ENCODE measurements at regions not wholly inside any gene's neighbourhood (a gene's known extent, or its start where the extent isn't known, plus 50 kb on each side); places are given as distances from the start of the nearest gene placed in this dataset.

GRCh38 chr1:229972600-229973296 is 94.3 kb upstream of the GALNT2 start:
- H3K9me3 ChIP-seq (ENCODE audit: control insufficient read depth in 2 of 2, insufficient read depth in 1 of 2, low read depth in 1 of 2, low read length in 1 of 2): peaks cover 0 to 3% of the 10 kb centered on the region in 2 donors
- no peaks in the 10 kb centered on the region for H3K4me1 ChIP-seq (ENCODE audit: control insufficient read depth in 2 of 2, insufficient read depth in 2 of 2, low read length in 1 of 2)
- H3K27me3 ChIP-seq (ENCODE audit: control insufficient read depth in 1 of 2, insufficient read depth in 2 of 2, low read length in 2 of 2): no peaks in the 10 kb centered on the region
- no peak overlapping the region for H3K27ac ChIP-seq (ENCODE audit: low read depth in 2 of 2, low read length in 1 of 2)
- no peak overlapping the region for H3K4me3 ChIP-seq (ENCODE audit: low read depth in 1 of 2, low read length in 2 of 2)
- no peaks in the 10 kb centered on the region for H3K36me3 ChIP-seq (ENCODE audit: control insufficient read depth in 2 of 2, insufficient read depth in 2 of 2, low read length in 1 of 2)
- WGBS, 2 donors: 78 to 88% methylated on average over 9 of the region's 9 CpGs

- WGBS, 2 donors: 87% methylated on average over 4 of the region's 4 CpGs
Observed at GRCh38 chr1:229973297-229973612, 93.8 kb upstream of the GALNT2 start.

GRCh38 chr1:229975047-229975446 is 92.0 kb upstream of the GALNT2 start:
- WGBS, 2 donors: 91 to 93% methylated on average over 4 of the region's 4 CpGs
- Histone ChIP-seq H3K9me3 (ENCODE audit: control insufficient read depth in 2 of 2, insufficient read depth in 1 of 2, low read depth in 1 of 2, low read length in 1 of 2) (peaks cover 0 to 3% of the 10 kb centered on the region in 2 donors), H3K4me1 (ENCODE audit: control insufficient read depth in 2 of 2, insufficient read depth in 2 of 2, low read length in 1 of 2) (no peaks in the 10 kb centered on the region), H3K36me3 (ENCODE audit: control insufficient read depth in 2 of 2, insufficient read depth in 2 of 2, low read length in 1 of 2) (no peaks in the 10 kb centered on the region), H3K4me3 (ENCODE audit: low read depth in 1 of 2, low read length in 2 of 2) (no peak overlapping the region), H3K27me3 (ENCODE audit: control insufficient read depth in 1 of 2, insufficient read depth in 2 of 2, low read length in 2 of 2) (no peaks in the 10 kb centered on the region), H3K27ac (ENCODE audit: low read depth in 2 of 2, low read length in 1 of 2) (no peak overlapping the region)

More at GRCh38 chr1:229973297-229973612, 93.8 kb upstream of the GALNT2 start:
- Histone ChIP-seq H3K4me1 (ENCODE audit: control insufficient read depth in 2 of 2, insufficient read depth in 2 of 2, low read length in 1 of 2) (no peaks in the 10 kb centered on the region), H3K36me3 (ENCODE audit: control insufficient read depth in 2 of 2, insufficient read depth in 2 of 2, low read length in 1 of 2) (no peaks in the 10 kb centered on the region), H3K4me3 (ENCODE audit: low read depth in 1 of 2, low read length in 2 of 2) (no peak overlapping the region), H3K27ac (ENCODE audit: low read depth in 2 of 2, low read length in 1 of 2) (no peak overlapping the region), H3K27me3 (ENCODE audit: control insufficient read depth in 1 of 2, insufficient read depth in 2 of 2, low read length in 2 of 2) (no peaks in the 10 kb centered on the region), H3K9me3 (ENCODE audit: control insufficient read depth in 2 of 2, insufficient read depth in 1 of 2, low read depth in 1 of 2, low read length in 1 of 2) (peaks cover 0 to 3% of the 10 kb centered on the region in 2 donors)

- Histone ChIP-seq H3K27me3 (ENCODE audit: control insufficient read depth in 1 of 2, insufficient read depth in 2 of 2, low read length in 2 of 2) (no peaks in the 10 kb centered on the region), H3K27ac (ENCODE audit: low read depth in 2 of 2, low read length in 1 of 2) (no peak overlapping the region), H3K4me3 (ENCODE audit: low read depth in 1 of 2, low read length in 2 of 2) (no peak overlapping the region), H3K36me3 (ENCODE audit: control insufficient read depth in 2 of 2, insufficient read depth in 2 of 2, low read length in 1 of 2) (no peaks in the 10 kb centered on the region), H3K4me1 (ENCODE audit: control insufficient read depth in 2 of 2, insufficient read depth in 2 of 2, low read length in 1 of 2) (no peaks in the 10 kb centered on the region), H3K9me3 (ENCODE audit: control insufficient read depth in 2 of 2, insufficient read depth in 1 of 2, low read depth in 1 of 2, low read length in 1 of 2) (peaks cover 0 to 3% of the 10 kb centered on the region in 2 donors)
- WGBS, 2 donors: 34 to 35% methylated on average over 2 of the region's 2 CpGs
Observed at GRCh38 chr1:229980009-229980408, 87.0 kb upstream of the GALNT2 start.

GRCh38 chr1:229981736-229982135 is 85.3 kb upstream of the GALNT2 start:
- H3K36me3 ChIP-seq (ENCODE audit: control insufficient read depth in 2 of 2, insufficient read depth in 2 of 2, low read length in 1 of 2): no peaks in the 10 kb centered on the region
- no peaks in the 10 kb centered on the region for H3K4me1 ChIP-seq (ENCODE audit: control insufficient read depth in 2 of 2, insufficient read depth in 2 of 2, low read length in 1 of 2)
- H3K27me3 ChIP-seq (ENCODE audit: control insufficient read depth in 1 of 2, insufficient read depth in 2 of 2, low read length in 2 of 2): no peaks in the 10 kb centered on the region
- H3K27ac ChIP-seq (ENCODE audit: low read depth in 2 of 2, low read length in 1 of 2): no peak overlapping the region
- no peaks in the 10 kb centered on the region for H3K9me3 ChIP-seq (ENCODE audit: control insufficient read depth in 2 of 2, insufficient read depth in 1 of 2, low read depth in 1 of 2, low read length in 1 of 2)
- H3K4me3 ChIP-seq (ENCODE audit: low read depth in 1 of 2, low read length in 2 of 2): no peak overlapping the region
- 86 to 92% methylated on average over 3 of the region's 3 CpGs for WGBS, 2 donors

- H3K27ac ChIP-seq (ENCODE audit: low read depth in 2 of 2, low read length in 1 of 2): no peak overlapping the region
- no peaks in the 10 kb centered on the region for H3K27me3 ChIP-seq (ENCODE audit: control insufficient read depth in 1 of 2, insufficient read depth in 2 of 2, low read length in 2 of 2)
- no peaks in the 10 kb centered on the region for H3K36me3 ChIP-seq (ENCODE audit: control insufficient read depth in 2 of 2, insufficient read depth in 2 of 2, low read length in 1 of 2)
- no peak overlapping the region for H3K4me3 ChIP-seq (ENCODE audit: low read depth in 1 of 2, low read length in 2 of 2)
- no peaks in the 10 kb centered on the region for H3K9me3 ChIP-seq (ENCODE audit: control insufficient read depth in 2 of 2, insufficient read depth in 1 of 2, low read depth in 1 of 2, low read length in 1 of 2)
- H3K4me1 ChIP-seq (ENCODE audit: control insufficient read depth in 2 of 2, insufficient read depth in 2 of 2, low read length in 1 of 2): no peaks in the 10 kb centered on the region
- 86 to 88% methylated on average over 9 of the region's 9 CpGs for WGBS, 2 donors
Observed at GRCh38 chr1:229984310-229984991, 82.6 kb upstream of the GALNT2 start.

- WGBS, 2 donors: 80% methylated on average over 9 of the region's 9 CpGs
- H3K27ac ChIP-seq (ENCODE audit: low read depth in 2 of 2, low read length in 1 of 2): no peak overlapping the region
- no peaks in the 10 kb centered on the region for H3K4me1 ChIP-seq (ENCODE audit: control insufficient read depth in 2 of 2, insufficient read depth in 2 of 2, low read length in 1 of 2)
Observed at GRCh38 chr1:229984992-229985612, 81.9 kb upstream of the GALNT2 start.

GRCh38 chr1:229985613-229986010 is 81.4 kb upstream of the GALNT2 start:
- Histone ChIP-seq H3K27ac (ENCODE audit: low read depth in 2 of 2, low read length in 1 of 2) (no peak overlapping the region), H3K4me1 (ENCODE audit: control insufficient read depth in 2 of 2, insufficient read depth in 2 of 2, low read length in 1 of 2) (no peaks in the 10 kb centered on the region), H3K27me3 (ENCODE audit: control insufficient read depth in 1 of 2, insufficient read depth in 2 of 2, low read length in 2 of 2) (no peaks in the 10 kb centered on the region), H3K36me3 (ENCODE audit: control insufficient read depth in 2 of 2, insufficient read depth in 2 of 2, low read length in 1 of 2) (no peaks in the 10 kb centered on the region), H3K4me3 (ENCODE audit: low read depth in 1 of 2, low read length in 2 of 2) (no peak overlapping the region), H3K9me3 (ENCODE audit: control insufficient read depth in 2 of 2, insufficient read depth in 1 of 2, low read depth in 1 of 2, low read length in 1 of 2) (no peaks in the 10 kb centered on the region)
- WGBS, 2 donors: 74 to 78% methylated on average over 7 of the region's 7 CpGs

More at GRCh38 chr1:229984992-229985612, 81.9 kb upstream of the GALNT2 start:
- Histone ChIP-seq H3K9me3 (ENCODE audit: control insufficient read depth in 2 of 2, insufficient read depth in 1 of 2, low read depth in 1 of 2, low read length in 1 of 2) (no peaks in the 10 kb centered on the region), H3K4me3 (ENCODE audit: low read depth in 1 of 2, low read length in 2 of 2) (no peak overlapping the region), H3K36me3 (ENCODE audit: control insufficient read depth in 2 of 2, insufficient read depth in 2 of 2, low read length in 1 of 2) (no peaks in the 10 kb centered on the region), H3K27me3 (ENCODE audit: control insufficient read depth in 1 of 2, insufficient read depth in 2 of 2, low read length in 2 of 2) (no peaks in the 10 kb centered on the region)

- Histone ChIP-seq H3K36me3 (ENCODE audit: control insufficient read depth in 2 of 2, insufficient read depth in 2 of 2, low read length in 1 of 2) (no peaks in the 10 kb centered on the region), H3K27me3 (ENCODE audit: control insufficient read depth in 1 of 2, insufficient read depth in 2 of 2, low read length in 2 of 2) (no peaks in the 10 kb centered on the region), H3K9me3 (ENCODE audit: control insufficient read depth in 2 of 2, insufficient read depth in 1 of 2, low read depth in 1 of 2, low read length in 1 of 2) (no peaks in the 10 kb centered on the region), H3K4me3 (ENCODE audit: low read depth in 1 of 2, low read length in 2 of 2) (no peak overlapping the region), H3K27ac (ENCODE audit: low read depth in 2 of 2, low read length in 1 of 2) (no peak overlapping the region), H3K4me1 (ENCODE audit: control insufficient read depth in 2 of 2, insufficient read depth in 2 of 2, low read length in 1 of 2) (no peaks in the 10 kb centered on the region)
- 54 to 64% methylated on average over 3 of the region's 3 CpGs for WGBS, 2 donors
Observed at GRCh38 chr1:229986737-229987337, 80.2 kb upstream of the GALNT2 start.

Measured in esophagus (tissue), 2 donors.